Activated CD4-positive, alpha-beta T cell treated with anti-CD3 and anti-CD28 coated beads, Interleukin-2, amount 10 ng/mL, durations not matched to agents 24 days and 14 days (primary cell): ENCODE measurements at regions not wholly inside any gene's neighbourhood (a gene's known extent, or its start where the extent isn't known, plus 50 kb on each side); places are given as distances from the start of the nearest gene placed in this dataset.

Source experiments
- DNase-seq: peaks from one replicate; pipeline ENCODE4 v3.0.0; 2022
- H3K27ac Mint-ChIP-seq: one replicate; pipeline ENCODE4 v1.8.0; 2022; ENCODE audit warnings: mild to moderate bottlenecking, mixed read lengths
- H3K27me3 Mint-ChIP-seq: one replicate; pipeline ENCODE4 v1.8.0; 2022; ENCODE audit warnings: mixed read lengths
- H3K36me3 Mint-ChIP-seq: one replicate; pipeline ENCODE4 v1.8.0; 2022; ENCODE audit warnings: low read depth, mild to moderate bottlenecking, mixed read lengths
- H3K4me1 Mint-ChIP-seq: one replicate; pipeline ENCODE4 v1.8.0; 2021; ENCODE audit warnings: mixed read lengths
- H3K4me3 Mint-ChIP-seq: one replicate; pipeline ENCODE4 v1.8.0; 2022; ENCODE audit warnings: mild to moderate bottlenecking, moderate library complexity, mixed read lengths
- H3K9me3 Mint-ChIP-seq: one replicate; pipeline ENCODE4 v1.8.0; 2021; ENCODE audit warnings: mixed read lengths
- intact Hi-C: fragments of 100-400 bp; cut with micrococcal nuclease; formaldehyde crosslinking; loops from one replicate; pipeline ENCODE4 v1.15.1; 2023

DNA sequence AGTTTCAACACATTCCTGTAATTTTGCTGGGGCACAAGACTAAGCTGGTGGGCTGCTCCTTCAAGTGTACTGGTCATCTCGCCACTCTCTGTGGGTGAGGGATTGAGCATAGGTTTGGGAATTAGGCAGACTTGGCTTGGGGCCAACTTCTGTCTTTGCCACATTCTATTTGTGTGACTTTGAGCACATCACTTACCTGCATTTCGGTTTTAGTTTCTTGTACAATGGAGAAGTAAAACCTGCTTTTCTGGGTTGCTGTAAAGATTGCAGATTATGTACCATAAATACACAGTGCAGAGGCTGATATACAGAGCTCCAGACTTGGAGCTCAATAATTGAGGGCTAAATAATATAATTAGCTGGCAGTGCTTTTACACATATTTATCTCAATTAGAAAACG lies 162.1 kb downstream of the C3orf38 start:
- Mint-ChIP-seq H3K27me3 (no peaks in the 10 kb centered on the region), H3K4me1 (no peaks in the 10 kb centered on the region), H3K9me3 (no peaks in the 10 kb centered on the region), H3K4me3 (no peak overlapping the region), H3K27ac (no peak overlapping the region), H3K36me3 (no peaks in the 10 kb centered on the region)
- no peak for DNase-seq
- intact Hi-C loops: no loop called here

DNA sequence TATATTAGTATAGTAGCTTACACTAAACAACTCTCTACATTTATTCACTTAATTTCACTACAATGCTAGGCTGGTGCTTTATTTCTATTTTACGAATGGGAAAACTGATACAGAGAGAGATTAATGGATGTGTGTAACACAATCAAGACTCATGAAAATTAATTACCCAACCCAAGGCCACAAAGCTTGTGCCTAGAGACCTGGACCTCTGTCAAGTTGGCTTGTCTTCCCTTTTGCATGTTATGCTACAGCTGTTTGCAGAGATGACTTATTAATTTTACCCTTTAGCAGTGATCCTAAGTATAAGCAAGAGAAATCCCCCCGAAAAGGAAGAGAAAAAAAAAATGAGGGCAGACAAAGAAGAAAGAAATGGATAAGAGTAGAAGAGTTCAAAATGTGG lies 162.5 kb downstream of the C3orf38 start:
- no peak overlapping the region for H3K4me3 Mint-ChIP-seq
- no peak overlapping the region for H3K27ac Mint-ChIP-seq
- no peaks in the 10 kb centered on the region for H3K9me3 Mint-ChIP-seq
- H3K27me3 Mint-ChIP-seq: no peaks in the 10 kb centered on the region
- intact Hi-C loops: no loop called here
- no peaks in the 10 kb centered on the region for H3K36me3 Mint-ChIP-seq
- H3K4me1 Mint-ChIP-seq: no peaks in the 10 kb centered on the region
- DNase-seq: no peak

DNA sequence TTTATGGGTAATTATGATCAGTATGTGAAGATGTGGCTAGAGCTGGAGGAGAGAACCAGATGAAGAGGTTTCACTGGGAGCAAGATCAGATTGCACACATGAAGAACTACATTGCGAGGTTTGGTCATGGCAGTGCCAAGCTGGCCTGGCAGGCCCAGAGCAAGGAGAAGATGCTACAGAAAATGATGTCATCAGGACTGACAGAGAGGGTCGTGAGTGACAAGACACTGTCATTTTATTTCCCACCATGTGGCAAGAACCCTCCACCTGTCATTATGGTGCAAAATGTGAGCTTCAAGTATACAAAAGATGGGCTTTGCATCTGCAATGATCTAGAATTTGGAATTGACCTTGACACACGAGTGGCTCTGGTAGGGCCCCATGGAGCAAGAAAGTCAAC lies 168.3 kb downstream of the C3orf38 start:
- DNase-seq: no peak
- intact Hi-C loops: no loop called here
- Mint-ChIP-seq H3K27me3 (no peaks in the 10 kb centered on the region), H3K4me1 (no peaks in the 10 kb centered on the region), H3K36me3 (no peaks in the 10 kb centered on the region), H3K4me3 (no peak overlapping the region), H3K27ac (no peak overlapping the region), H3K9me3 (no peaks in the 10 kb centered on the region)

DNA sequence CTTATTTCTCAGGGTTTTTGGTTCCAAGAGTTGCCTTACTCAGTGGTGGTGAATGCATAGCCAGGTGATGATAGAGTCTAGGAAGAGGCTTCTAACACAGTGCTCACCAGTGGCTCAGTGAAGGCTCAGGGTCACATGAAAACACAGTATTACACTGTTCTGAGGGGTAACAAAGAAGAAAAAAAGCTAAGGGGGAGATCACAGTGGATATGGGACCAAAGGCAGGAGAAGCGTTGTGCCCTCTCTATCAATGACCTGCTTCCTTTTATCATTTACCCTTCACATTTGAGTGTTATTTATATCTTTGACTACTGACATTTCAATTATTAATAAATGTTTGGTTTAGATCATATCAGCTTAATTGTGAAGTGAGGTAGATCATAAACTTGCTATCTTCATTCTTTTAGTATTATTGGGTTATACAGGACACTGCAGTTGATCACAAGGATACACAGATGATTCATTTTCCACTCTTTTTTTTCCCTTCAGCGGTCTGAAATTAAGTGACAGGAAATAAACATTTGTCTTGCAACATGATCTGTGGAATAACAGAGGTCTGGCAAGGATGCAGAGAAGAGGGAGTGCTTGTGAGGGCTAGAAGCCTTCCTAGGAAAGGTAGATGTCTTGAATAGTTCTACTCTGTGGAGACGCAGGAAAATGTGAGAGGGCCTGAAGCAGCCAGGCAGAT lies 171.7 kb downstream of the C3orf38 start:
- Mint-ChIP-seq H3K4me3 (no peak overlapping the region), H3K27ac (no peak overlapping the region), H3K27me3 (no peaks in the 10 kb centered on the region)

DNA sequence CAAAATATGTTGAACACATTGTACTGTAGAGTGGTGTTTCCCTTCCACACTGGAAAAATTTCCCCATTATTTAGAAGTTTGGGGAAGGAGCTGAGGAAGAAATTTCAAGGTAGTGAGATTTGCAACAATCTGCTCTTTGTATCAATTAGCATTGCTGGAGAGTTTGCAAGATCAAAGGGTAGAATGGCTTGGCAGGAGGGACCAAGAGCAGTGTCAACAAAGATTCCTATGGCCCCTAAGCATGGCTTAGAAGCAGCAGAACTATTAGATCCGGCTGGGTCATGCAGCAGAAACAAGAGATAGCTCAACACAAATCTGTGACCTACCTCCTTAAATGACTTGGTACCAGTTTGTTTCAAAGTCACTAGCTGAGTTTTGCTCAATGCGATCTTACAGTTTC lies 175.0 kb downstream of the C3orf38 start:
- intact Hi-C loops: no loop called here
- H3K9me3 Mint-ChIP-seq: no peaks in the 10 kb centered on the region
- H3K4me3 Mint-ChIP-seq: no peak overlapping the region
- H3K36me3 Mint-ChIP-seq: no peaks in the 10 kb centered on the region
- H3K27me3 Mint-ChIP-seq: no peaks in the 10 kb centered on the region
- H3K27ac Mint-ChIP-seq: no peak overlapping the region
- no peak for DNase-seq
- no peaks in the 10 kb centered on the region for H3K4me1 Mint-ChIP-seq

More for the DNA sequence above, 171.7 kb downstream of the C3orf38 start:
- intact Hi-C loops: no loop called here
- Mint-ChIP-seq H3K36me3 (no peaks in the 10 kb centered on the region), H3K9me3 (no peaks in the 10 kb centered on the region), H3K4me1 (no peaks in the 10 kb centered on the region)
- no peak for DNase-seq

DNA sequence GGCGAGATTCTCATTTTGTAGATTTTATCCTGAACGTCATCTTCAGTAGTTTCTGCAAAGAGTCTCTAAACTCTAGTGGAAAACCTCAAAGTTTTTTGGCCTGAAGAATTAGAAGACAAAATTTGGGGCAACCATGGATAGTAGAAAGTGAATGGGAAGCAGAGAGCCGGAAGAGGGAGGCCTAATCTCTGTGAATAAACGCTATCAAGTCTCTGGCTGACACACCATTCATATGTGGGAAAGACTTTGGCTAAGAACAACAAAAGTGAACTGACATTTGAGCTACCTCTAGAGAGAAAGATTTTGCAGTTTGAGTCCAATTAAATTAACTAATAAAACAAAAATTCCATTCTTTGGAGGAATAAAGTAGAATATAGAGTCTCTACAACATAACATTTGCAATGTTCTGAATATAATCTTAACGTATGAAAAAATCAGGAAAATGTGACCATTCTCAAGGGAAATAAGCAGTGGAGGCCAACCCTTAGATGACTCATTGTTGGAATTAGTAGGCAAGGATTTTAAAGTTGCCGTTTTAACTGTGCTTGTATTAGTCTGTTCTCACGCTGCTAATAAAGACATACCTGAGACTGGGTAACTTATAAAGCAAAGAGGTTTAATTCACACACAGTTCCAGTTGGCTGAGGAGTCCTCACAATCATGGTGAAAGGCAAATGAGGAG lies 184.6 kb downstream of the C3orf38 start:
- no peak for DNase-seq
- Mint-ChIP-seq H3K36me3 (no peaks in the 10 kb centered on the region), H3K4me3 (no peak overlapping the region), H3K4me1 (no peaks in the 10 kb centered on the region), H3K27me3 (no peaks in the 10 kb centered on the region), H3K27ac (no peak overlapping the region), H3K9me3 (no peaks in the 10 kb centered on the region)
- intact Hi-C loops: no loop called here

DNA sequence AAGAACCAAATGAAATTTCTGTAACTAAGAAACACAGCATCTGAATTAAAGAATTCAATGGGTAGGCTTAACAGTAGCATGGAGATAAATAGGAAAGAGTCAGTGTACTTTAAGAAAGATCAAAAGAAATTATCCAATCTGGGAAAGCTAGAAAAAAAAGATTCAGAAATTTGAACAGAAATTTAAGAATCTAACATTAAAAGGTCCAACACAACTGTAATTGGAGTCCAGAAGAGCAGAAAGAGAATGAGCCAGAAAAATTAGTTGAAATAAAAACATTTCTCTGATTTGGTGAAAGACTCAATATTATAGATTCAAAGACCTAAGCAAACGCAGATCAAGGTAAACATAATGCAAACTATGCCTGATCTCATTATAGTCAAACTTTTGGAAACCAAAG lies 187.1 kb downstream of the C3orf38 start:
- H3K36me3 Mint-ChIP-seq: no peaks in the 10 kb centered on the region
- H3K4me1 Mint-ChIP-seq: no peaks in the 10 kb centered on the region
- no peak for DNase-seq
- H3K4me3 Mint-ChIP-seq: no peak overlapping the region
- no peaks in the 10 kb centered on the region for H3K27me3 Mint-ChIP-seq
- no peaks in the 10 kb centered on the region for H3K9me3 Mint-ChIP-seq
- intact Hi-C loops: no loop called here
- no peak overlapping the region for H3K27ac Mint-ChIP-seq

DNA sequence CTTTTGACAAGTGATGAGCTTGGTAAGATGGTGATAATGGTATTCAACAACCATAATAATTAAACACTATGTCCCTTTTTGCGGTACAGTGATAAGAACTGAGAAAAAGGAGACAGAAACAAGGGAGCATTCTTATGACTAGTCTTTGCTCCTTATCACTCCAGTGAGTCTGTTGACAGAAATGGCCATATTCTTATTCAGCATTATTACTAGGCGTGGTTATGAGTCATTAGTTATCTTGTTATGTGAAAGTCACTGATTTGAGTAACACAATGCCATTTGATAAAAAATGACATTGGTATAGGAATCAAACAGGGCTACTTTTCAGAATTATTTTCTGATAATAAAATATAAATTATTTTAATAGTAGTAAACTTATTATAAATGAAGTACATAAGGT lies 193.5 kb downstream of the C3orf38 start:
- intact Hi-C loops: no loop called here

DNA sequence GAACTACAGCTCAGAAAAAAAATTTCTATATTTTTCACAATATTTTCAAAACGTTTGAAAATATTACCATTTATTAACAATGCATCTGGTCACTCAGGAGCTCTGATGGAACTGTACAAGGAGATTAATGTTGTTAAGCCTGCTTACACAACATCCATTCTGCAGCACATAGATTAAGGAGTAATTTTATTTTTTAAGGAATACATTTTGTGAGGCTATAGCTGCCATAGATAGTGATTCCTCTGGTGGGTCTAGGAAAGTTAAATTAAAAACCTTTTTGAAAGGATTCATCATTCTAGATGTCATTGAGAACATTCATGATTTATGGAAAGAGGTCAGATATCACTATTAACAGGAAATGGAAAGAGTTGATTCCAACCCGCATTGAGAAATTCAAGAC lies 196.9 kb downstream of the C3orf38 start:
- no peak overlapping the region for H3K4me3 Mint-ChIP-seq
- intact Hi-C loops: no loop called here
- no peaks in the 10 kb centered on the region for H3K27me3 Mint-ChIP-seq
- H3K4me1 Mint-ChIP-seq: no peaks in the 10 kb centered on the region
- no peaks in the 10 kb centered on the region for H3K9me3 Mint-ChIP-seq
- H3K36me3 Mint-ChIP-seq: no peaks in the 10 kb centered on the region
- DNase-seq: no peak
- no peak overlapping the region for H3K27ac Mint-ChIP-seq

More for the DNA sequence above, 193.5 kb downstream of the C3orf38 start:
- Mint-ChIP-seq H3K27ac (no peak overlapping the region), H3K4me1 (no peaks in the 10 kb centered on the region), H3K9me3 (no peaks in the 10 kb centered on the region), H3K4me3 (no peak overlapping the region), H3K36me3 (no peaks in the 10 kb centered on the region), H3K27me3 (no peaks in the 10 kb centered on the region)
- DNase-seq: no peak

DNA sequence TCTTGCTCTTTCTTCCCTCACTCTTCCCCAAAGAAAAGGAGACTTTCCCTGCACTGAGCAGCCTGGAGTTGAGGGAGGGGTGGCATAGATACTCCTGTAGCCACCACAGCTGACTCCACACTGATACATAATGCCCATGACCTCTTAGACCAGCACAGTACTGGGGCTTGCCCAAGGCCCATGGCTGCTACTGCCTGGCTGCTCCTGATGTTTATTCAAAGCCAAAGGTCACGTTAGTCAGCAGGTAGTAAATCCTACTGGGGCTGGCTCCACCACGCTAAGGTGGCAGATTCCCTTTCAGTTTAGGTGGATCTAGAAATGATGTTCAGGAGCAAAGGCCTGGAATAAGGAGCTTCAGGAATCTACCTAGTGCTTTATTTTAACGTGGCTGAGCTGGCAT lies 212.7 kb downstream of the C3orf38 start:
- no peak overlapping the region for H3K27ac Mint-ChIP-seq
- DNase-seq: no peak
- H3K4me1 Mint-ChIP-seq: no peaks in the 10 kb centered on the region
- H3K27me3 Mint-ChIP-seq: no peaks in the 10 kb centered on the region
- no peak overlapping the region for H3K4me3 Mint-ChIP-seq
- no peaks in the 10 kb centered on the region for H3K36me3 Mint-ChIP-seq
- no peaks in the 10 kb centered on the region for H3K9me3 Mint-ChIP-seq
- intact Hi-C loops: no loop called here

DNA sequence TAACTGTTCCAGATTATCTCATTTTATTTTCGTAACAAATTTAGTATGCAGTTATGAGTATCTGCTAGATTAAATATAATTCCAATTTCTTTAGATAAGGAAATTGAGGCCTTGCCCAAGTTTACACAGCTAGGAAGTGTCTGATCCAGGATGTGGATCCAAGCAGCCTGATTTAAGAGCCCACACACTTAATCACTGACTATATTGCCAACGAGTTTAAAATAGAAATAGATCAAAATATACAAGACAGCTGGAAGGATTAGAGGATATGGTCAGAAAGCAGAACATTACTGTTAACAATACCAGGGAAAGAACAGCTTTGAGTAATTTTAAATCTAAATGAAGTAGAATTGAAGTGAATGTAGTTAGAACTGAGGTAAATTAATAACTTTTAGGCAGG lies 215.2 kb downstream of the C3orf38 start:
- H3K9me3 Mint-ChIP-seq: no peaks in the 10 kb centered on the region
- no peaks in the 10 kb centered on the region for H3K27me3 Mint-ChIP-seq
- H3K4me1 Mint-ChIP-seq: no peaks in the 10 kb centered on the region
- DNase-seq: no peak
- intact Hi-C loops: no loop called here
- no peak overlapping the region for H3K4me3 Mint-ChIP-seq
- H3K27ac Mint-ChIP-seq: no peak overlapping the region
- H3K36me3 Mint-ChIP-seq: no peaks in the 10 kb centered on the region

DNA sequence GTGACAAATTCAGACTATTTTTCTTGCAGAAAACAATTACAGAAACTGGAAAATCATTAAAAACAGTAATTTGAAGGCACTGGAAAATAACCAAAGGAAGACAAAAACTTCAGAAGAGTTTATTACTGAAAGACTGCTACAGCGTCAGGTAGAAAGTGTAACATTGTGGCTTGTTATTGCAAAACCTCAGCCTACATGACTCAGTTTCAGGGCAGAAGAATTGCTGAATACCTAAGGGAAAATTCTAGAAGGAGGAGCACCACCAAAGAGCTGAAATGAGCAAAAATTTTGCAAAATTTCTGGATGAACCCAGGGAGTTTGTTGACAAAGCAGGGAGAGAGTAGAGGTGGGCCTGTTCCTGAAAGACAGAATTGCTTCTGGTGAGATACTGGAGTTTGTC lies 219.6 kb downstream of the C3orf38 start:
- H3K4me1 Mint-ChIP-seq: no peaks in the 10 kb centered on the region

DNA sequence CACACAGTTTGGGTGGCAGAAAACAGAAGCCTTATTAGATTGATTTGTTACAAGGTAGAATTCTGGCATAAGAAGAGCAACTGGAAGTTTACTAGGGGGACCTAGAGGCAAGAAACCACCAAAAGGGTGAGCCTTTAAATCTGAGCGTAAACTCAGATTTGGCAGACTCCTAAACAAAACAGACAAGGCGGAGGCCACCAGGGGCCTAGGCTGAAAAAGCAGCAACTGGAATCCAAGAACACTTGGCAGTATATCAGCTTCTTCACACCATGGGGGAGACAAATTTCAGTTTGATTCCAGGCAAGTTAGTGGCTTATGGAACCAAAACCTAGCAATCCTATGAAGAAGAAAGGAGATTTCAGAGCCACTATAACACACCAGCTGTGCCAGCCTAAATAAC lies 220.0 kb downstream of the C3orf38 start:
- Mint-ChIP-seq H3K27me3 (no peaks in the 10 kb centered on the region), H3K4me1 (no peaks in the 10 kb centered on the region), H3K9me3 (no peaks in the 10 kb centered on the region), H3K27ac (no peak overlapping the region), H3K4me3 (no peak overlapping the region), H3K36me3 (no peaks in the 10 kb centered on the region)
- intact Hi-C loops: no loop called here
- DNase-seq: no peak

More for the DNA sequence above, 219.6 kb downstream of the C3orf38 start:
- Mint-ChIP-seq H3K4me3 (no peak overlapping the region), H3K27ac (no peak overlapping the region), H3K36me3 (no peaks in the 10 kb centered on the region), H3K27me3 (no peaks in the 10 kb centered on the region), H3K9me3 (no peaks in the 10 kb centered on the region)
- no peak for DNase-seq
- intact Hi-C loops: no loop called here

DNA sequence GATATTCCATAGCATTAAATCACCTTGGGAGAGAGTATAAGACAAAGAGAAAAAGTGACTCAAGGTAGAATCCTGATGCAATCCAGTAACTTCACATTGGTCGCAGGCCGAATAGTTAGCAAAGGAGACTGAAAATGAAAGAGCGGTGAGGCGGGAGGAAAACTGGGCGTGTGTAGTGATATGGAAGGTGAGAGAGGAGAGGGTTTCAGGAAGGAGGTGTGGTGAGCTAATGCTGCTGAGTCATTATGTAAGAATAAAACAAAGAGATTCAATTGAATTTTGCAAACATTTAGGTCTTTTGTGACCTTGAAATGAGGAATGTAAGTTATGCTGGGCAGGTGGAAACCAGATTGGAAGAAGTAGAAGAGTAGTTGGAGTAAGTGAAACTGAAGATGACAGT lies 235.3 kb downstream of the C3orf38 start:
- Mint-ChIP-seq H3K36me3 (no peaks in the 10 kb centered on the region), H3K27ac (no peak overlapping the region), H3K27me3 (no peaks in the 10 kb centered on the region), H3K9me3 (peaks cover 12% of the 10 kb centered on the region), H3K4me3 (no peak overlapping the region), H3K4me1 (peaks cover 6% of the 10 kb centered on the region)
- intact Hi-C loops: no loop called here
- DNase-seq: no peak

DNA sequence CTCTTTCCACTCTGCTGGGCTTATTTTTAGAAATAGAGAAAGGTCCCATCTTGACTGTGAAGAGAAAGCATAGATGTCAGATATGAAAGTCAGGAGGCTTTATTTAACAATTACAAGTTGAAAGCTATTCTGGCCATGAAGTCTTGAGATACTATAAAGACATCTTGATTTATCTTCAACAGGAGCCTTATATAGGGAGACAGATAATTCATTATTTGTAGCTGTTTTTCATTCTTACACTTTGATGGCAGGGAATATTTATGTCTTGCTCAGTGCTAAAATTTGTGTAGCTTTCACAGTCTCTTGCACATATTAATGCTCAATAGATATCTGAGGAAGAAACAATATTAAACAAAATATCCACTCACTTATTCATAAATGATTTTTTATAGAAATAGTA lies 248.8 kb downstream of the C3orf38 start:
- H3K27ac Mint-ChIP-seq: no peak overlapping the region
- intact Hi-C loops: no loop called here
- no peaks in the 10 kb centered on the region for H3K27me3 Mint-ChIP-seq
- no peaks in the 10 kb centered on the region for H3K9me3 Mint-ChIP-seq
- H3K4me3 Mint-ChIP-seq: no peak overlapping the region
- H3K4me1 Mint-ChIP-seq: no peaks in the 10 kb centered on the region
- H3K36me3 Mint-ChIP-seq: no peaks in the 10 kb centered on the region
- no peak for DNase-seq
